PFSK-1 (cell line): ENCODE measurements at regions not wholly inside any gene's neighbourhood (a gene's known extent, or its start where the extent isn't known, plus 50 kb on each side); places are given as distances from the start of the nearest gene placed in this dataset.

Experiments used
- FOXP2 ChIP-seq: optimal IDR thresholded peaks from 2 replicates; pipeline ENCODE3; 2011; ENCODE audit warnings: borderline replicate concordance, control low read depth, inconsistent platforms; ENCODE audit not compliant: insufficient read depth; ENCODE audit errors: extremely low read length, extremely low read depth
- POLR2AphosphoS5 ChIP-seq: IDR thresholded peaks from 2 replicates; pipeline ENCODE4 v1.6.1; 2012; ENCODE audit warnings: low read depth, mild to moderate bottlenecking, control low read depth, low read length, moderate library complexity
- SIN3A ChIP-seq: IDR thresholded peaks from 2 replicates; pipeline ENCODE4 v1.6.1; 2012; ENCODE audit warnings: mild to moderate bottlenecking, low read length, moderate library complexity, borderline replicate concordance; ENCODE audit not compliant: insufficient read depth
- TAF1 ChIP-seq: IDR thresholded peaks from 2 replicates; pipeline ENCODE4 v1.6.1; 2012; ENCODE audit warnings: low read length, control low read depth, borderline replicate concordance; ENCODE audit not compliant: insufficient read depth
- TF ChIP-seq, protein P1 (sequence below), 2 experiments: IDR thresholded peaks; 2 replicates each; pipeline versions ENCODE4 v1.6.1 to v1.8.0; 2011 to 2012; ENCODE audit warnings: low read depth in 2 of 2, low read length in 2 of 2, control low read depth in 1 of 2, inconsistent platforms in 1 of 2, mild to moderate bottlenecking in 1 of 2, moderate library complexity in 1 of 2; ENCODE audit not compliant: insufficient read depth in 1 of 2

DNA sequence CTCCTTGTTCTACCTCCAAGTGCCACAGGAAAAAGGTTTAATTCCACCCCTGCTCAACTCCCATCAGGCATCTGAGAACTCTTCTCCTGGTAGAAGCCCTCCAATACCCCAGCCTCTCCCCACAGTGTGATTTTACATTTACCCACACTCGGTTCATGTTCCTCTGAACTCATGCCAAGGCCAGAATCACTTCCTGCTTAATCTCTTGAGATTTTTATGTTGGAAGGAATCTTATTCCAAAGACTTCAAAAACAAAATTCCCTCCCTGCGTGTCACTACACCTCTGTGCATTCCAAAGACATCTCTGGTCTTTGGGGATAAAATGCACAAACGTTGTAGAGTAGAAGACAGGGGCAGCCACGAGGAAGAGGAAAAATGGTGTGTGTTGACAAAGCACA is 186.8 kb downstream of the ACTL7B start:
- no peak for TF ChIP-seq TAF1
- TF ChIP-seq POLR2AphosphoS5: no peak
- no peak for TF ChIP-seq SIN3A
- TF ChIP-seq, protein P1, sequence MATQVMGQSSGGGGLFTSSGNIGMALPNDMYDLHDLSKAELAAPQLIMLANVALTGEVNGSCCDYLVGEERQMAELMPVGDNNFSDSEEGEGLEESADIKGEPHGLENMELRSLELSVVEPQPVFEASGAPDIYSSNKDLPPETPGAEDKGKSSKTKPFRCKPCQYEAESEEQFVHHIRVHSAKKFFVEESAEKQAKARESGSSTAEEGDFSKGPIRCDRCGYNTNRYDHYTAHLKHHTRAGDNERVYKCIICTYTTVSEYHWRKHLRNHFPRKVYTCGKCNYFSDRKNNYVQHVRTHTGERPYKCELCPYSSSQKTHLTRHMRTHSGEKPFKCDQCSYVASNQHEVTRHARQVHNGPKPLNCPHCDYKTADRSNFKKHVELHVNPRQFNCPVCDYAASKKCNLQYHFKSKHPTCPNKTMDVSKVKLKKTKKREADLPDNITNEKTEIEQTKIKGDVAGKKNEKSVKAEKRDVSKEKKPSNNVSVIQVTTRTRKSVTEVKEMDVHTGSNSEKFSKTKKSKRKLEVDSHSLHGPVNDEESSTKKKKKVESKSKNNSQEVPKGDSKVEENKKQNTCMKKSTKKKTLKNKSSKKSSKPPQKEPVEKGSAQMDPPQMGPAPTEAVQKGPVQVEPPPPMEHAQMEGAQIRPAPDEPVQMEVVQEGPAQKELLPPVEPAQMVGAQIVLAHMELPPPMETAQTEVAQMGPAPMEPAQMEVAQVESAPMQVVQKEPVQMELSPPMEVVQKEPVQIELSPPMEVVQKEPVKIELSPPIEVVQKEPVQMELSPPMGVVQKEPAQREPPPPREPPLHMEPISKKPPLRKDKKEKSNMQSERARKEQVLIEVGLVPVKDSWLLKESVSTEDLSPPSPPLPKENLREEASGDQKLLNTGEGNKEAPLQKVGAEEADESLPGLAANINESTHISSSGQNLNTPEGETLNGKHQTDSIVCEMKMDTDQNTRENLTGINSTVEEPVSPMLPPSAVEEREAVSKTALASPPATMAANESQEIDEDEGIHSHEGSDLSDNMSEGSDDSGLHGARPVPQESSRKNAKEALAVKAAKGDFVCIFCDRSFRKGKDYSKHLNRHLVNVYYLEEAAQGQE (IDR thresholded peaks at IDR 0.05; ENCODE audit: insufficient read depth in 1 of 2, low read depth in 2 of 2, low read length in 2 of 2): no peak
- TF ChIP-seq FOXP2: no peak

DNA sequence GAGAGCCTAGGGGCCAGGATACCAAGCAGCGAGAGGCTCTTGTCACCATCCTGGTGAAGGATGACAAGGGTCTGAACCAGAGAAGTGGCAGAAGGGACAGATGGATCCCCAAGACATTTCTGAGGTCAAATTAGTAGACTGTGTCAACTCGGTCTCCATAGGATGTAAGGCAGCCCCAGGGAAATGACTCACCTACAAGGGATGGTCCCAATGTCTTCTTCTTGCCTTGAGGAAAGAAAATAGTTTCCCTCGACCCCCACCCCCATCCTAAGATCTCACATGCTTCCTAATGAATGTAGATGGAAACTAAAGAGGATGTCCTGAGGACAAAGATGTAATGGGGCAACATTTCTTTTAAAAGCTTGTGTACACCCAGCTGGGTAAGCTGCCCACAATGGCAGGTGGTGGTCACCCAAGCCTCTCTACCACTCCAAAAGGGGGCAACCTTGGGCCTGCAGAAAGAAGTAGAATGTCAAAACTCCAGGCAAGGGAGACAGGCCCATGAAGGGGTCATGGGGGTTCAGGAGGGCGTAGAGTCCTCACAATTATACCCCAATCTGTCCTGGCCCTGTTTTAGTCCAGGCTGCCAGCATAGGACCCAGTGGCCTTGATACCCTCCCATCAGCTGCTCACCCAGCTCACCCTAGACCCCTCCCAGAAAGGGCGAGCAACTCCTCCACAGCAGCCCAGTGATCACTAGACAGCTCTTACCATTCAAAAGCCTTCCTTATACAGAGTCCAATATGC is 187.4 kb downstream of the ACTL7B start:
- no peak for TF ChIP-seq FOXP2
- TF ChIP-seq TAF1: no peak
- TF ChIP-seq POLR2AphosphoS5: no peak
- TF ChIP-seq, protein P1 (IDR thresholded peaks at IDR 0.05; ENCODE audit: insufficient read depth in 1 of 2, low read depth in 2 of 2, low read length in 2 of 2): no peak
- no peak for TF ChIP-seq SIN3A

DNA sequence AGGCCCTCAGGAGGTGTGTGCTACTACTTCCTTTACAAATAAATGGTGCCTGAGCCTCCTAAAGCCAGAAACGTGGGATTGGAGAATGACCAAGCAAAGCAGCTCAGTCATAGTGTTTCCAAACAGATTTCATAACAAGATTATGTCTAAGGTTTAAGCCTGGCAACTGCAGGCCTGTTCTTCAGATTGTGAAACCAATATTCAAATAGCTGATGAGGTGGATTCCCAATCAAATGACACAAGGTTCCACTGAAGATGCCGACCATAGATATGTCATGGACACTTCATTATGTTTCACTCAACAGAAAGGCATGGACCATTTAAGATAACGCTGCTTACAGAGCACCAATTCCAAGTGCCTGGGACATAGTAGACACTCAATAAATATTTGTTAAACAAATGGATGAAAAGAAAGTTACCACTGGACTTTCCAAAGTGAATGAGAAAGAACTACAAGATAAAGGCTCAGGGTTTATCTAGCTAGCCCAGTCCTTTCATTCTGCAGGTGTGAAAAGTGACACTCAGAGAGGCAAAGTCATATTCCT is 189.5 kb downstream of the ACTL7B start:
- TF ChIP-seq POLR2AphosphoS5: no peak
- no peak for TF ChIP-seq FOXP2
- TF ChIP-seq SIN3A: no peak

DNA sequence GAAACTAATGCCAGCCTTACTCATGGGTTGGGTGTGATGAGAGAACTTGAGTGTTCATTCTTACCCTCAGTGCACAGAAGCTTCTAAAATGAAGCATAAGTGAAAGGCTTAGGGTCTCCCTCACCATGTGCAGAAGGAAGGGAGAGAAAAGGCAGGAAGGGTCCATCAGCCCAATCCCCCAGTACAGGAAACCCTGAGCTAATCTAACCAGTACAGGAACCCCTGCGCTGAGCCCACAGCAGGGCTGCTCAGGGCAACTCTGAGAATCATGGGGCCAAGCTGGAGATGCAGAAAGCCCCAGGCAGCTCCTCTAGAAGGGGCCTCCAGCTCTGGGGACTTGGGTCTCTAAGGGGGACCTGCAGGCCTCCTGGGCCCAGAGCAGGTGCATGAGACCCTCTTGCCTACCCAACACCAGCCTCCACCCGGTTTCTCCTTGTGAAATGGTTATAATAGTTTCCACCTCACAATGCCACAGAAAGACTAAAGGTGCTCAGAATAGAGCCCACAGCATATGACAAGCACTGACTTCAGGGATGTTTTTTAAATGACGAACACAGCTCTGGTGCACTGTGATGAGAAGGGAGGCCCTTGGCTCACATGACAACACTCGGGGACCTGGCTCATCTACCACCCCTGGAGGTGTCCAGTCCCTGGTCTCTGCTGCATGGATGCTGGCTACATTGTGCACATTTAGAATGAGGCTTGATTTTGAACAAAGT is 190.1 kb downstream of the ACTL7B start:
- TF ChIP-seq FOXP2 (no peak), POLR2AphosphoS5 (no peak), SIN3A (no peak)

DNA sequence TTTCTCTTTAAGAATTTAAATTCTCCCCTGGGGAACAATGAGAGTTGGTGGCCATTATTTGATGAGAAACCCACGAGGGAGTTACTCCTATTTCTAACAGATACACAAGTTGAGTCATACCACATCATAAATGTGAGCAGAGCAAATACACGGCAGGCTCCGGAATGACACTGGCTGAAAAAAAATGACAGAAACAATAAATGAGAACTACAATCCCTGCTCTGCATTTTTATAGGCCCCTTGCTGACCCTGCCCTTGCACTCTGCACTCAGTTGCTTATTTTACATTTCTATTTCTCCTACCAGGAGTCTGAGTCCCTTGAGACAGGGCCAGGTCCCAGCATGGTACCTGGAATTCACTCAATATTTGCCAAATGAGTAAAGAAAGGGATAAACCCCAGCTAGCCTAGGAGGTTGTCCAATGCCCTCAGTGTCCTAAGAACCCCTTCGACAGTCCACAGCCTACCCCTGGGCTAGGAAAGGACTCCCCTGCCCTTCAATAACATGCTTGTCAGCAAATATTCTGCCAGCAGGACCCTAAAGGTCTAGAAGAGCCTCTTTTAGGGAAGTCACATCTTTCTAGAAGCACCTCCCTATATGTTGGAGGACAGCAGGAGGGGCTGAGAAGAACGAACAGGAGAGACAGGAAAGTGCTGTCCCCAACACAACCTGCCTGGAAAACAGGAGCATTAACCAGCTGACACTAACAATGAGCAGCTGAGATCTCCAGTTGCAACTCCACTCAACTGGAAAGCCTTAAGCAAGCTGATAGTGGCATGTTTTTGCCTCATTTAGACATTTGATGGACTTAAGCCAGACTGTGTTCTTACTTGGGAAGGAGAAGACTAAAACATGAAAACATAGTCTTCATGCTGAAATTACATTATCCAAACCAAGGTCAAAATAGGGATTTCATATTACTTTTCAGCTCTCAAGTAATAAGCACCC is 191.2 kb downstream of the ACTL7B start:
- no peak for TF ChIP-seq POLR2AphosphoS5
- TF ChIP-seq TAF1: no peak
- TF ChIP-seq, protein P1 (IDR thresholded peaks at IDR 0.05; ENCODE audit: insufficient read depth in 1 of 2, low read depth in 2 of 2, low read length in 2 of 2): no peak
- no peak for TF ChIP-seq SIN3A
- no peak for TF ChIP-seq FOXP2
